B cell (primary cell): ENCODE measurements at regions not wholly inside any gene's neighbourhood (a gene's known extent, or its start where the extent isn't known, plus 50 kb on each side); places are given as distances from the start of the nearest gene placed in this dataset.

Experiments used
- ATAC-seq: fragments of 200-7000 bp; cut with Tn5 transposase; one replicate; pipeline ENCODE4 v1.10.0; 2021; ENCODE audit warnings: low read depth, mild to moderate bottlenecking, moderate number of reproducible peaks, moderate library complexity
- CTCF ChIA-PET: fragments of 350-600 bp; sonication (Branson Sonifier 250); formaldehyde crosslinking; loops from one replicate; lab custom pipeline; 2021; ENCODE audit warnings: antibody characterized with exemption, inconsistent platforms; lab: Charles Lee
- POLR2A ChIA-PET: fragments of 350-600 bp; sonication (Branson Sonifier 250); formaldehyde crosslinking; loops from one replicate; lab custom pipeline; 2021; ENCODE audit warnings: antibody characterized with exemption; lab: Charles Lee
- DNase-seq: peaks from one replicate; pipeline ENCODE4 v3.0.0; 2013
- H2AFZ ChIP-seq: 2 replicates; pipeline ENCODE4 v1.6.1; 2012; ENCODE audit warnings: mild to moderate bottlenecking, low read depth, low read length; ENCODE audit not compliant: insufficient read depth, poor library complexity, severe bottlenecking
- H3K27ac ChIP-seq, 2 donors: 1 replicate in 1 of 2; 2 replicates in 1 of 2; pipeline ENCODE4 v1.5.1; 2012 to 2013; ENCODE audit warnings: low read length in 2 of 2, mild to moderate bottlenecking in 2 of 2, moderate library complexity in 1 of 2
- H3K27me3 ChIP-seq, 4 experiments: fragments of 200-600 bp in 1 of 4; sonication (generic) in 1 of 4; replicated peaks in 1 of 4; 1 replicate in 2 of 4; 2 replicates in 2 of 4; pipeline versions ENCODE4 v1.6.1 to v1.7.0; 2013 to 2016; ENCODE audit warnings: low read length in 3 of 4, mild to moderate bottlenecking in 2 of 4, mixed read lengths in 1 of 4, moderate library complexity in 1 of 4; ENCODE audit not compliant: insufficient read depth in 4 of 4, control insufficient read depth in 3 of 4; ENCODE audit errors: control extremely low read depth in 1 of 4
- H3K36me3 ChIP-seq, 2 experiments: replicated peaks in 1 of 2; 1 replicate in 1 of 2; 2 replicates in 1 of 2; pipeline versions ENCODE4 v1.6.1 to v1.7.1; 2013; ENCODE audit warnings: low read length in 1 of 2; ENCODE audit not compliant: insufficient read depth in 2 of 2, control insufficient read depth in 1 of 2; ENCODE audit errors: control extremely low read depth in 1 of 2, extremely low read depth in 1 of 2
- H3K4me1 ChIP-seq, 2 donors: fragments of 200-600 bp in 1 of 2; sonication (generic) in 1 of 2; 1 replicate in 1 of 2; 2 replicates in 1 of 2; pipeline versions ENCODE4 v1.5.1 to v1.6.1; 2013 to 2017; ENCODE audit warnings: low read length in 2 of 2; ENCODE audit not compliant: control insufficient read depth in 2 of 2, insufficient read depth in 2 of 2
- H3K4me2 ChIP-seq: replicated peaks from 2 replicates; pipeline ENCODE3; 2012; ENCODE audit warnings: mild to moderate bottlenecking, low read depth, low read length; ENCODE audit not compliant: poor library complexity, severe bottlenecking
- H3K4me3 ChIP-seq, 5 experiments: fragments of 200-600 bp in 1 of 5; sonication (generic) in 1 of 5; 1 replicate in 3 of 5; 2 replicates in 2 of 5; pipeline versions ENCODE4 v1.5.1 to v1.7.0; 2011 to 2016; ENCODE audit warnings: low read length in 4 of 5, mild to moderate bottlenecking in 4 of 5, low read depth in 2 of 5, control low read depth in 1 of 5, moderate library complexity in 1 of 5; ENCODE audit not compliant: insufficient read depth in 1 of 5; ENCODE audit errors: control extremely low read depth in 1 of 5, extremely low read depth in 1 of 5
- H3K79me2 ChIP-seq: fragments of 200-600 bp; sonication (generic); one replicate; pipeline ENCODE4 v1.6.0; 2016; ENCODE audit warnings: low read length; ENCODE audit not compliant: control insufficient read depth, insufficient read depth
- H3K9ac ChIP-seq: fragments of 200-600 bp; sonication (generic); 2 replicates; pipeline ENCODE4 v1.6.1; 2017; ENCODE audit warnings: mild to moderate bottlenecking, low read length, moderate library complexity
- H3K9me3 ChIP-seq, 3 donors: one replicate each; pipeline versions ENCODE4 v1.6.1 to v1.7.1; 2013; ENCODE audit warnings: low read length in 2 of 3; ENCODE audit not compliant: control insufficient read depth in 2 of 3, insufficient read depth in 1 of 3; ENCODE audit errors: control extremely low read depth in 1 of 3
- H4K20me1 ChIP-seq: 2 replicates; pipeline ENCODE4 v1.6.0; 2012; ENCODE audit warnings: mild to moderate bottlenecking, low read length; ENCODE audit not compliant: insufficient read depth, control insufficient read depth, poor library complexity, severe bottlenecking
- H3K27ac Mint-ChIP-seq: one replicate; pipeline ENCODE4 v1.8.0; 2021; ENCODE audit warnings: mixed read lengths
- H3K27me3 Mint-ChIP-seq: one replicate; pipeline ENCODE4 v1.8.0; 2021; ENCODE audit warnings: mixed read lengths
- H3K4me1 Mint-ChIP-seq: one replicate; pipeline ENCODE4 v1.8.0; 2021; ENCODE audit warnings: mixed read lengths
- H3K4me3 Mint-ChIP-seq: one replicate; pipeline ENCODE4 v1.8.0; 2021; ENCODE audit warnings: mixed read lengths
- H3K9me3 Mint-ChIP-seq: one replicate; pipeline ENCODE4 v1.8.0; 2022; ENCODE audit warnings: mixed read lengths; ENCODE audit not compliant: insufficient read depth
- EZH2 ChIP-seq: IDR thresholded peaks from 2 replicates; pipeline ENCODE4 v1.6.1; 2012; ENCODE audit warnings: borderline replicate concordance, low read depth, mild to moderate bottlenecking, moderate library complexity, low read length; ENCODE audit not compliant: insufficient read depth, poor library complexity, severe bottlenecking
- intact Hi-C: fragments of 100-400 bp; cut with micrococcal nuclease; formaldehyde crosslinking; loops from one replicate; pipeline ENCODE4 v1.10.0; 2022
- TF ChIP-seq, protein P1 (sequence below): fragments of 200-600 bp; IDR thresholded peaks from one replicate; pipeline ENCODE4 v1.8.0; 2022; ENCODE audit warnings: antibody characterized with exemption, mild to moderate bottlenecking

DNA sequence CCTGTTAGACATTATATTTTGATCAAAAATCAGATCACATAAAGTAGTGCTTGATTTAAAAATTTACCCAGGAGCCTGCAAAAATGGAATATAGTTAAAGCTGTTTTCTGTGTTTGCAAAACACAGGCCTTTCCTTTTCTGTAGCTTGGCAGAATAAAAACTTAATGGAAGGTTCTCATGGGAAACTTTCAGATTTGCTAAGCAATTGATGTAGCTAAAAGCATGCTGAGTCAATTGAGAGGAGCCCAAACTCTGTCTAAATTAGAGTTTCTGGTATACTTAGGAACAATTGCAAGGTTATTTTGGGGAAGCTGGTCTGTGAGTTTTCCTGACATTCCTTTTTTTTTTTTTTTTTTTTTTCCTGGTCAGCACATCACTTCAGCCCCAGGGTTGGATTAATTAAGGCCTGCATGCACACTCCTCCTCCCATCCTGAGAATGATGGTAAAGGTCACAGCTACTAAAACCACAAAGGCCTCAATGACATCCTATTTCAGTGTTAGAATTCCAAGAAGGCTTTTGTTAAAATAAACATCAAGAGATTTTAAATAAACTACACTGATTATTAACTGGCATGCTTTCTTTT, 608.7 kb downstream of the PLPP3 start:
- Histone ChIP-seq H3K9me3 (peaks cover 0 to 1% (median 0%) of the 10 kb centered on the region in 3 donors), H2AFZ (no peak overlapping the region), H3K36me3 (no peaks in the 10 kb centered on the region), H4K20me1 (no peaks in the 10 kb centered on the region), H3K4me1 (no peaks in the 10 kb centered on the region), H3K4me2 (no peak overlapping the region), H3K27ac (no peak overlapping the region), H3K27me3 (no peaks in the 10 kb centered on the region), H3K9ac (no peak overlapping the region), H3K79me2 (no peaks in the 10 kb centered on the region), H3K4me3 (no peak overlapping the region)
- intact Hi-C loops = no loop called here
- ATAC-seq (no peak), DNase-seq (no peak)
- TF ChIP-seq EZH2 = no peak
- TF ChIP-seq, protein P1, sequence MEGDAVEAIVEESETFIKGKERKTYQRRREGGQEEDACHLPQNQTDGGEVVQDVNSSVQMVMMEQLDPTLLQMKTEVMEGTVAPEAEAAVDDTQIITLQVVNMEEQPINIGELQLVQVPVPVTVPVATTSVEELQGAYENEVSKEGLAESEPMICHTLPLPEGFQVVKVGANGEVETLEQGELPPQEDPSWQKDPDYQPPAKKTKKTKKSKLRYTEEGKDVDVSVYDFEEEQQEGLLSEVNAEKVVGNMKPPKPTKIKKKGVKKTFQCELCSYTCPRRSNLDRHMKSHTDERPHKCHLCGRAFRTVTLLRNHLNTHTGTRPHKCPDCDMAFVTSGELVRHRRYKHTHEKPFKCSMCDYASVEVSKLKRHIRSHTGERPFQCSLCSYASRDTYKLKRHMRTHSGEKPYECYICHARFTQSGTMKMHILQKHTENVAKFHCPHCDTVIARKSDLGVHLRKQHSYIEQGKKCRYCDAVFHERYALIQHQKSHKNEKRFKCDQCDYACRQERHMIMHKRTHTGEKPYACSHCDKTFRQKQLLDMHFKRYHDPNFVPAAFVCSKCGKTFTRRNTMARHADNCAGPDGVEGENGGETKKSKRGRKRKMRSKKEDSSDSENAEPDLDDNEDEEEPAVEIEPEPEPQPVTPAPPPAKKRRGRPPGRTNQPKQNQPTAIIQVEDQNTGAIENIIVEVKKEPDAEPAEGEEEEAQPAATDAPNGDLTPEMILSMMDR = no peak
- no peak overlapping the region for H3K27ac Mint-ChIP-seq
- no peaks in the 10 kb centered on the region for H3K4me1 Mint-ChIP-seq
- H3K9me3 Mint-ChIP-seq = no peaks in the 10 kb centered on the region
- CTCF ChIA-PET = no interaction called here
- no peak overlapping the region for H3K4me3 Mint-ChIP-seq
- POLR2A ChIA-PET = no interaction called here
- H3K27me3 Mint-ChIP-seq = peaks cover 20% of the 10 kb centered on the region

DNA sequence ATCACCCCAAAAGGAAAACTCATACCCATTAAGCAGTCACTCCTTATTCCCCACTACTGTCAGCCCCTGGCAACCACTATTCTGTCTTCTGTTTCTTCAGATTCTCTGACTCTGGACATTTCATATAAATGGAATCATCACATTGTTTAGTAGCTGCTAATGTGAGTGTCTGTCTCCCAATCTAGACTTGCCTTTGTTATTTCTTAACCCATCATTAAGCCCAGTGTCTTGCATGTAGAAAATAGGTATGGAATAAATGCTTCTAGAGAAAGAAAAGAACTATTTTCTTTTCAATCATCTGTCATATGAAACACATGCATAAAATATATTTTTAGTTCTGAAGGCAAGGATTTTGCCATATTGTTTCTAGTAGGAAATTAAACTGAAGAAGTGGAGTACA, 610.0 kb downstream of the PLPP3 start:
- no peak overlapping the region for H3K4me2 ChIP-seq
- CTCF ChIA-PET = no interaction called here
- H3K4me1 ChIP-seq = no peaks in the 10 kb centered on the region
- no peak for DNase-seq
- H4K20me1 ChIP-seq = no peaks in the 10 kb centered on the region
- TF ChIP-seq, protein P1 = no peak
- TF ChIP-seq EZH2 = no peak
- no peak overlapping the region for H3K9ac ChIP-seq
- POLR2A ChIA-PET = no interaction called here
- Mint-ChIP-seq H3K4me3 (no peak overlapping the region), H3K27ac (no peak overlapping the region), H3K27me3 (peaks cover 27% of the 10 kb centered on the region), H3K9me3 (no peaks in the 10 kb centered on the region), H3K4me1 (no peaks in the 10 kb centered on the region)
- peaks cover 0 to 2% (median 0%) of the 10 kb centered on the region in 3 donors for H3K9me3 ChIP-seq
- no peak overlapping the region for H2AFZ ChIP-seq
- H3K27ac ChIP-seq = no peak overlapping the region
- H3K27me3 ChIP-seq = no peaks in the 10 kb centered on the region
- H3K4me3 ChIP-seq = no peak overlapping the region
- intact Hi-C loops = no loop called here
- H3K36me3 ChIP-seq = no peaks in the 10 kb centered on the region
- no peaks in the 10 kb centered on the region for H3K79me2 ChIP-seq
- ATAC-seq = no peak
